ENCODE measurements at regions not wholly inside any gene's neighbourhood (a gene's known extent, or its start where the extent isn't known, plus 50 kb on each side); places are given as distances from the start of the nearest gene placed in this dataset.

GRCh38 chrX:117215683-117216082 lies 752.9 kb upstream of the CT83 start:
- no peak for DNase-seq

GRCh38 chrX:117196481-117196880 lies 733.7 kb upstream of the CT83 start:
- no peak for DNase-seq

GRCh38 chrX:117147249-117147648 lies 684.5 kb upstream of the CT83 start:
- no peak for DNase-seq

GRCh38 chrX:117138070-117138469 lies 675.3 kb upstream of the CT83 start:
- no peak for DNase-seq

- no peak for DNase-seq
These were observed 672.2 kb upstream of the CT83 start for GRCh38 chrX:117134983-117135382.

- no peak for DNase-seq
These were observed 657.9 kb upstream of the CT83 start for GRCh38 chrX:117120700-117121099.

- no peak for DNase-seq
These were observed 633.8 kb upstream of the CT83 start for GRCh38 chrX:117096528-117096927.

- no peak for DNase-seq
These were observed 632.6 kb upstream of the CT83 start for GRCh38 chrX:117095393-117095792.

- DNase-seq = no peak
These were observed 631.4 kb upstream of the CT83 start for GRCh38 chrX:117094149-117094548.

GRCh38 chrX:117093319-117093718 lies 630.5 kb upstream of the CT83 start:
- no peak for DNase-seq

- no peak for DNase-seq
These were observed 629.9 kb upstream of the CT83 start for GRCh38 chrX:117092641-117093040.

- no peak for DNase-seq
These were observed 600.4 kb upstream of the CT83 start for GRCh38 chrX:117063224-117063623.

- no peak for DNase-seq
These were observed 597.1 kb upstream of the CT83 start for GRCh38 chrX:117059848-117060247.

GRCh38 chrX:117053260-117053659 lies 590.5 kb upstream of the CT83 start:
- no peak for DNase-seq

GRCh38 chrX:117038918-117039440 lies 576.2 kb upstream of the CT83 start:
- no peak for DNase-seq

GRCh38 chrX:117010243-117010642 lies 547.5 kb upstream of the CT83 start:
- DNase-seq = no peak

GRCh38 chrX:117002981-117003380 lies 540.2 kb upstream of the CT83 start:
- DNase-seq = no peak

- DNase-seq = no peak
These were observed 512.7 kb upstream of the CT83 start for GRCh38 chrX:116975517-116975916.

- no peak for DNase-seq
These were observed 509.6 kb upstream of the CT83 start for GRCh38 chrX:116972362-116972761.

GRCh38 chrX:116961872-116962582 lies 499.3 kb upstream of the CT83 start:
- DNase-seq = peak; percentile 0

- no peak for DNase-seq
These were observed 467.5 kb upstream of the CT83 start for GRCh38 chrX:116930311-116930710.

- no peak for DNase-seq
These were observed 434.8 kb upstream of the CT83 start for GRCh38 chrX:116897526-116897925.

GRCh38 chrX:116881961-116882360 lies 419.2 kb upstream of the CT83 start:
- DNase-seq = no peak

GRCh38 chrX:116873671-116874070 lies 410.9 kb upstream of the CT83 start:
- no peak for DNase-seq

- DNase-seq = no peak
These were observed 410.2 kb upstream of the CT83 start for GRCh38 chrX:116872931-116873330.

Measured in skin of body (tissue), 1 donor.